H1 (cell line): ENCODE measurements at regions not wholly inside any gene's neighbourhood (a gene's known extent, or its start where the extent isn't known, plus 50 kb on each side); places are given as distances from the start of the nearest gene placed in this dataset.

Experiments
- JUN ChIP-seq: IDR thresholded peaks from 2 replicates; pipeline ENCODE4 v1.6.1; 2011; ENCODE audit warnings: low read depth, mild to moderate bottlenecking, improper control_type of control experiment, low read length
- POLR2AphosphoS5 ChIP-seq: IDR thresholded peaks from 2 replicates; pipeline ENCODE4 v1.6.1; 2011; ENCODE audit warnings: low read depth, low read length
- RFX5 ChIP-seq: IDR thresholded peaks from 2 replicates; pipeline ENCODE4 v1.6.1; 2011; ENCODE audit warnings: low read depth, low read length, improper control_type of control experiment, borderline replicate concordance
- SP2 ChIP-seq: IDR thresholded peaks from 2 replicates; pipeline ENCODE4 v1.6.1; 2012; ENCODE audit warnings: mild to moderate bottlenecking, low read length, inconsistent platforms

DNA sequence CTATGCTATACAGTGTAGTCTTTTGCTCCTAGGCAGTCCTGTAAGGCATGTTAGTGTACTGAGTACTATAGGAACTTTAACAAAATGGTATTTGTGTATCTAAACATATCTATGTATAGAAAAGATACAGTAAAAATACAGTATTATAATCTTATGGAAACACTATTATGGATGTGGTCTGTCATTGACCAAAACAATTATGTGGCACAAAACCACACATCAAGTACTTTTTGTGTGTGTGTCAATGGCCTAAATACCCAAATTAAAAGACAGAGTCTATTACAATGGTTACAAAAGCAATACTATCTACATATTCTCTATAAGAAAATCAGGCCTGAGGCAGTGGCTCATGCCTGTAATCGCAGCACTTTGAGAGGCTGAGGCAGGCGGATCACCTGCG lies 610.2 kb upstream of the NDST4 start:
- no peak for TF ChIP-seq SP2
- TF ChIP-seq RFX5: no peak
- no peak for TF ChIP-seq JUN
- no peak for TF ChIP-seq POLR2AphosphoS5
